GM10248 (cell line): ENCODE measurements at regions not wholly inside any gene's neighbourhood (a gene's known extent, or its start where the extent isn't known, plus 50 kb on each side); places are given as distances from the start of the nearest gene placed in this dataset.
"Not testable (repeated sequence)": the region's sequence is repeated elsewhere in the genome, so short reads cannot be mapped to it uniquely, and the experiment has no call there.

Experiments used
- CTCF ChIA-PET: fragments of 300-600 bp; sonication (Branson Sonifier 250); formaldehyde crosslinking; extraction: SDS; loops from one replicate; lab custom pipeline; 2021; ENCODE audit warnings: antibody characterized with exemption; lab: Yijun Ruan, JAX
- POLR2A ChIA-PET: fragments of 350-650 bp; sonication (Branson Sonifier 250); formaldehyde crosslinking; extraction: SDS; loops from one replicate; lab custom pipeline; 2020; ENCODE audit warnings: antibody characterized with exemption; lab: Yijun Ruan, JAX
- DNase-seq: peaks from one replicate; pipeline ENCODE4 v3.0.0; 2012; ENCODE audit errors: extremely low spot score
- TF ChIP-seq, protein P1 (sequence below): IDR thresholded peaks from 2 replicates; pipeline ENCODE4 v1.5.1; 2012; ENCODE audit warnings: mild to moderate bottlenecking, low read depth; ENCODE audit errors: extremely low read depth, missing control alignments, control extremely low read depth

DNA sequence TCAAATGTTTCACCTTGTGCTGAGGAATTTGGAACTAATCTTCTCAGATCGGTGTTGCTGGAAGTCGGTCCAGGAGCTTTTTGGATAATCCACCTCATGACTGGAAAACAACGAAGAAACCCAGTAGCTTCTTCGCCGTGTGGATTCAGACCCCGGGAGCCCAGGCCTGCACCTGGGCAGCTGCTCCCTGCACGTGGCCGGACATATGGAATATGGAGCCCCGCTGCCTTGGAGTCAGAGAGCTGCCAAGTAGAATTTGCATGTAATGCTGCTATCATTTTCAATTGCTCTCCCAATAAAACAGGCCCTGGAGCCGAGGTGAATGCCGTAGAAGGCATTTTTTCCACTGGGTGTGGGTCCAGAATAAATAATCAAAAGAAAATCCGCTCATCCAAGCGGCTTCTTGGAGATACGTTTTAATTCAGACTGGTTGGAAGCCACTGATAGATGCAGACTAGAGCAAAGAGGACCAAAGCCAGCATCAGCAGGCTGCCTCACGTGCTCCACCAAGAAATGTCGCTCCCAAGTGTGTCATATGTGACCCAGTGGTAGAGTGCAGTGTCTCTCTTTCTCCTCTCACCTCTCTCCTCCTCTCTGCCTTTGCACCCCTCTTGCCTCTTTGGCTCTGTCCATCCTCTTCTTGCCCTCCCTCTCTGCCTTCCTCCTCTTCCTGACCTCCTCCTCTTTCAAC is 115.3 kb downstream of the ZNF664 start:
- POLR2A ChIA-PET, result no interaction called here
- CTCF ChIA-PET, result interaction anchor here (0.9 kb wide), 1 partner anchor 11 kb away, joined by 3 read pairs; no protein-coding TSS in a partner anchor
- DNase-seq, result no peak
- TF ChIP-seq, protein P1, sequence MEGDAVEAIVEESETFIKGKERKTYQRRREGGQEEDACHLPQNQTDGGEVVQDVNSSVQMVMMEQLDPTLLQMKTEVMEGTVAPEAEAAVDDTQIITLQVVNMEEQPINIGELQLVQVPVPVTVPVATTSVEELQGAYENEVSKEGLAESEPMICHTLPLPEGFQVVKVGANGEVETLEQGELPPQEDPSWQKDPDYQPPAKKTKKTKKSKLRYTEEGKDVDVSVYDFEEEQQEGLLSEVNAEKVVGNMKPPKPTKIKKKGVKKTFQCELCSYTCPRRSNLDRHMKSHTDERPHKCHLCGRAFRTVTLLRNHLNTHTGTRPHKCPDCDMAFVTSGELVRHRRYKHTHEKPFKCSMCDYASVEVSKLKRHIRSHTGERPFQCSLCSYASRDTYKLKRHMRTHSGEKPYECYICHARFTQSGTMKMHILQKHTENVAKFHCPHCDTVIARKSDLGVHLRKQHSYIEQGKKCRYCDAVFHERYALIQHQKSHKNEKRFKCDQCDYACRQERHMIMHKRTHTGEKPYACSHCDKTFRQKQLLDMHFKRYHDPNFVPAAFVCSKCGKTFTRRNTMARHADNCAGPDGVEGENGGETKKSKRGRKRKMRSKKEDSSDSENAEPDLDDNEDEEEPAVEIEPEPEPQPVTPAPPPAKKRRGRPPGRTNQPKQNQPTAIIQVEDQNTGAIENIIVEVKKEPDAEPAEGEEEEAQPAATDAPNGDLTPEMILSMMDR, result no peak

DNA sequence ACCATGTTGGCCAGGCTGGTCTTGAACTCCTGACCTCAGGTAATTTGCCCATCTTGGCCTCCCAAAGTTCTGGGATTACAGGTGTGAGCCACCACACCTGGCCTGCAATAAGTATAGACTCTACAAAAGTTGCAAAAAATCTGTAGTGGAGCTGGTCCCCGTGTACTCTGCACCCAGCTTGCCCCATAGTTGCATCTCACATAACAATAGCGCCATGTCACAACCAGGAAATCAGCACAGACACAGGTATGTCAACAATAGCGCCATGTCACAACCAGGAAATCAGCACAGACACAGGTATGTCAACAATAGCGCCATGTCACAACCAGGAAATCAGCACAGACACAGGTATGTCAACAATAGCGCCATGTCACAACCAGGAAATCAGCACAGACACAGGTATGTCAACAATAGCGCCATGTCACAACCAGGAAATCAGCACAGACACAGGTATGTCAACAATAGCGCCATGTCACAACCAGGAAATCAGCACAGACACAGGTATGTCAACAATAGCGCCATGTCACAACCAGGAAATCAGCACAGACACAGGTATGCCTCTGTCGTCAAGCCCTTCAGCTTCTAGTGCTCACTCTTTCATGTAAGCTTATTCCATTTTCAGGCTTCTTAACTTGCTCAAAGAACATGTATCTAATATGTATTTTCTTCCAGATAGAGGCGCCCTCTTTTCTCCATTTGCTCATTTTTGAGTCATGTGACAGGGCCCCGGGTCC is 116.3 kb downstream of the ZNF664 start:
- DNase-seq, POLR2A ChIA-PET, CTCF ChIA-PET: not testable (repeated sequence)

DNA sequence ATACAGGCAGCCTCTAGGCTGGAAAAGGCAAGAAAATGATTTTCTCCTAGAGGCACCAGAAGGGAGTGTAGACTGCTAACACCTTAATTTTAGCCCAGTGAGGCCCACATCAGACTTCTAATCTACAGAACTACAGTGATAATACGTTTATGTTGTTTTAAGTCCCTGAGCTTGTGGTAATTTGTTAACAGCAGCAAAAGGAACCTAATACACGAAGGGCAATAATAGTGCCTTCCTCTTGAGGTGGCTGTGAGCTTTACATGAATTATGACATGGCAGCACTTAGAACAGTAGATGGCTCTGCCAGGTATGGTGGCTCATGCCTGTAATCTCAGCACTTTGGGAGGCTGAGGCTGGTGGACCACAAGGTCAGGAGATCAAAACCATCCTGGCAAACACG is 118.8 kb downstream of the ZNF664 start:
- ChIA-PET CTCF (no interaction called here), POLR2A (no interaction called here)
- DNase-seq, result no peak
- TF ChIP-seq, protein P1, result no peak

DNA sequence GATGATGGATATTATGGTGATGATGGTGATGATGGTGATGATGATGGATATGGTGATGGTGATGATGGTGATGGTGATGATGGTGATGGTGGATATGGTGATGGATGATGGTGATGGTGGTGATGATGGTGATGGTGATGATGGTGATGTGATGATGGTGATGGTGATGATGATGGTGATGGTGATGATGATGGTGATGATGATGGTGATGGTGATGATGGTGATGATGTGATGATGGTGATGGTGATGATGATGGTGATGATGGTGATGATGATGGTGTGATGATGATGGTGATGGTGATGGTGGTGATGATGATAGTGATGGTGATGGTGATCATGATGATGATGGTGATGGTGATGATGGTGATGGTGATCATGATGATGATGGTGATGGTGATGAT is 119.5 kb downstream of the ZNF664 start:
- POLR2A ChIA-PET, DNase-seq, CTCF ChIA-PET: not testable (repeated sequence)

DNA sequence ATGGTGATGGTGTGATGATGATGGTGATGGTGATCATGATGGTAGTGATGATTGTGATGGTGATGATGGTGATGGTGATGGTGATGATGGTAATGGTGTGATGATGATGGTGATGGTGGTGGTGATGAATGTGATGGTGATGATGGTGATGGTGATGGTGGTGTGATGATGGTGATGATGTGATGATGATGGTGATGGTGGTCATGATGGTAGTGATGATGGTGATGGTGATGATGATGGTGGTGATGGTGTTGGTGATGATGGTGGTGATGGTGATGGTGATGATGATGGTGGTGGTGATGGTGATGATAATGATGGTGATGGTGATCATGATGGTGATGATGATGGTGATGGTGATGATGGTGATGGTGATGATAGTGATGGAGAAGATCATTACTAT is 120.3 kb downstream of the ZNF664 start:
- POLR2A ChIA-PET, result no interaction called here
- TF ChIP-seq, protein P1, result no peak
- CTCF ChIA-PET, result no interaction called here
- no peak for DNase-seq

DNA sequence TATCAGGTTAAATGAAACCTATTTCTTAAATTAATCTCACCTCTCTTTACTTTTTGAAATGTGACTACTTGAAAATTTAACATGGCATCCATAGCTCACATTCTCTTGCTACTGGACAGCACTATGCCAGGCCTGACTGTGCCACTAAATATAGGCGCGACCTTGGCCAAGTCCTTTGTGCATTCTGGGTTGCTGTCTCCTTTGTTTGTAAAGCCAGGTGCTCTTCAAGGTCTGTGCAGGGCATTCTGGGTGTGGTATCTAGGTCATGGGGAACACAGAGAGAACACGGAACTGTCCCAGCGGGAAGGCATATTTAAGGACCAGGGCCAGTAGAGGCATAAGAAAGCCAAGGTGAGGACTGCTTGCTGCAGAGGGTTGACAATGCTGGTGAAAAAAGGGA is 121.2 kb downstream of the ZNF664 start:
- ChIA-PET CTCF (no interaction called here), POLR2A (no interaction called here)
- no peak for DNase-seq
- TF ChIP-seq, protein P1, result no peak

DNA sequence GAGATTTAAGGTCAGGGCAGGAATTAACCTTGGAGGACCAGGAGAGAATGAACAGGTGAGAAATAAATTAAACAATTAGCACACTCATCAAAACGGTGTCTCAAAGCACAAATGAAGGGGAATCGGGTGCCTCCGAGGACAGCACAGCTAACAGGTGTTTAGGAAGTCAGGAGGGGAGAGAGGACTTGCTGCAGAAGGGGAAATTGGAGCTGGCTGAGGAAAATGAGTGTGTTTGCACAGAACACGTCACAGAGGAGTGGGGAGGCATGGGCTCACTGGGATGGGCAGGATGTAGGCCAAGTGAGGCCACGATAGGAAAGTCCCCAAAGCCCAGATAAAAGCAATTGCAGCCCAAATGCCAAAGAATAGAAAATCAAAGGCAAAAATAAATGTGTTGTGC is 121.7 kb downstream of the ZNF664 start:
- CTCF ChIA-PET, result no interaction called here
- TF ChIP-seq, protein P1, result no peak
- DNase-seq, result no peak
- POLR2A ChIA-PET, result no interaction called here
